K562 (cell line): ENCODE measurements at regions not wholly inside any gene's neighbourhood (a gene's known extent, or its start where the extent isn't known, plus 50 kb on each side); places are given as distances from the start of the nearest gene placed in this dataset.

Experiments used
- ATAC-seq: fragments of 200-7000 bp; cut with Tn5 transposase; 3 replicates; pipeline ENCODE4 v1.9.1; 2020; ENCODE audit warnings: moderate library complexity
- BruUV-seq: library from RNA; stranded (reverse); fragments of 400-500 nt; replicated peaks from 2 replicates; lab custom pipeline; 2021; lab: Mats Ljungman, UMichigan
- CTCF ChIA-PET: fragments of 300-600 bp; formaldehyde crosslinking; extraction: SDS; loops from one replicate; lab custom pipeline; 2021; ENCODE audit warnings: low intra/inter-chr PET ratio; lab: Yijun Ruan, JAX
- POLR2A ChIA-PET: fragments of 300-600, 350-650 bp; sonication (Branson Sonifier 250); formaldehyde crosslinking; extraction: SDS; loops from one replicate; lab custom pipeline; 2021; ENCODE audit warnings: antibody characterized with exemption, inconsistent platforms; lab: Yijun Ruan, JAX
- DNase-seq, 4 experiments: peaks; one replicate each; pipeline versions ENCODE4 v3.0.0 to v3.0.0-alpha.2; 2011 to 2018; ENCODE audit warnings: low spot score in 3 of 4, mixed read lengths in 3 of 4; ENCODE audit errors: extremely low read depth in 1 of 4
- FAIRE-seq: peaks from 2 replicates; lab custom pipeline; 2011; peaks lifted over from hg19 to GRCh38; lab: Jason Lieb, UNC
- H2AFZ ChIP-seq: 2 replicates; pipeline ENCODE4 v1.6.0; 2011; ENCODE audit warnings: low read depth, low read length, control low read depth, inconsistent platforms
- H3K27ac ChIP-seq: fragments of 200-600 bp; 3 replicates; pipeline ENCODE4 v1.8.0; 2011; ENCODE audit warnings: low read depth, mild to moderate bottlenecking, control low read depth, inconsistent platforms, low read length, moderate library complexity, mixed read lengths; ENCODE audit errors: extremely low read depth
- H3K27me3 ChIP-seq, 2 experiments: fragments of 300-600 bp in 1 of 2; 2 replicates in 1 of 2; 3 replicates in 1 of 2; pipeline versions ENCODE4 v1.6.0 to v1.8.0; 2011; ENCODE audit warnings: inconsistent platforms in 2 of 2, low read length in 2 of 2, mild to moderate bottlenecking in 1 of 2, mixed read lengths in 1 of 2, moderate library complexity in 1 of 2; ENCODE audit not compliant: control insufficient read depth in 2 of 2, insufficient read depth in 2 of 2
- H3K36me3 ChIP-seq: fragments of 300-600 bp; 3 replicates; pipeline ENCODE4 v1.8.0; 2011; ENCODE audit warnings: mild to moderate bottlenecking, low read length, inconsistent platforms; ENCODE audit not compliant: control insufficient read depth, insufficient read depth
- H3K4me1 ChIP-seq, 2 experiments: fragments of 200-600 bp in 1 of 2; replicated peaks in 1 of 2; 2 replicates in 1 of 2; 3 replicates in 1 of 2; pipeline versions ENCODE4 v1.5.1 to v1.8.0; 2011; ENCODE audit warnings: inconsistent platforms in 2 of 2, low read length in 2 of 2, mild to moderate bottlenecking in 1 of 2, mixed read lengths in 1 of 2, moderate library complexity in 1 of 2; ENCODE audit not compliant: control insufficient read depth in 2 of 2, insufficient read depth in 2 of 2
- H3K4me2 ChIP-seq: 2 replicates; pipeline ENCODE4 v1.6.1; 2011; ENCODE audit warnings: low read length, control low read depth, inconsistent platforms, mixed read lengths; ENCODE audit not compliant: insufficient read depth
- H3K4me3 ChIP-seq: fragments of 200-600 bp; sonication (generic), shearing (Covaris generic); 2 replicates; pipeline ENCODE4 v1.5.1; 2016; ENCODE audit warnings: control low read depth, inconsistent platforms
- H3K79me2 ChIP-seq: fragments of 200-600 bp; 3 replicates; pipeline ENCODE4 v1.8.0; 2011; ENCODE audit warnings: low read length, inconsistent platforms; ENCODE audit not compliant: control insufficient read depth, insufficient read depth
- H3K9ac ChIP-seq, 2 experiments: 2 replicates each; pipeline versions ENCODE4 v1.6.0 to v1.6.1; 2011; ENCODE audit warnings: low read depth in 2 of 2, low read length in 2 of 2, control low read depth in 1 of 2, inconsistent platforms in 1 of 2, mild to moderate bottlenecking in 1 of 2, mixed read lengths in 1 of 2; ENCODE audit not compliant: insufficient read depth in 1 of 2
- H3K9me1 ChIP-seq: one replicate; pipeline ENCODE4 v1.6.0; 2011; ENCODE audit warnings: inconsistent platforms, mild to moderate bottlenecking, low read length, moderate library complexity; ENCODE audit not compliant: control insufficient read depth, insufficient read depth
- H3K9me3 ChIP-seq: replicated peaks from 2 replicates; pipeline ENCODE4 v1.5.1; 2011; ENCODE audit warnings: low read depth, low read length, inconsistent platforms; ENCODE audit not compliant: control insufficient read depth, insufficient read depth
- H4K20me1 ChIP-seq: replicated peaks from 2 replicates; pipeline ENCODE4 v1.6.1; 2011; ENCODE audit warnings: low read length, inconsistent platforms, mixed read lengths; ENCODE audit not compliant: control insufficient read depth, insufficient read depth
- CEBPG ChIP-seq, 3 experiments: fragments of 200-800 bp in 1 of 3; sonication (Bioruptor generic) in 1 of 3; sonication (generic) in 1 of 3; formaldehyde crosslinking in 1 of 3; IDR thresholded peaks in 2 of 3; conservative IDR thresholded peaks in 1 of 3; 2 replicates each; pipeline versions ENCODE4 v1.6.1 to v1.8.0; 2016 to 2022; ENCODE audit warnings: missing compliant biosample characterization in 2 of 3, missing genetic modification characterization in 2 of 3, mild to moderate bottlenecking in 1 of 3, missing genetic modification reagents in 1 of 3
- FIP1L1 ChIP-seq: fragments of 200-400 bp; formaldehyde crosslinking; IDR thresholded peaks from 2 replicates; pipeline ENCODE4 v1.6.1; 2018; ENCODE audit warnings: mild to moderate bottlenecking, low read depth, low read length; ENCODE audit not compliant: poor library complexity, severe bottlenecking
- GATA2 ChIP-seq: sonication (generic); formaldehyde crosslinking; IDR thresholded peaks from 2 replicates; pipeline ENCODE4 v1.4.0; 2020; ENCODE audit warnings: mild to moderate bottlenecking, missing genetic modification reagents
- NONO ChIP-seq, 2 experiments: fragments of 200-400 bp in 1 of 2; fragments of 450-650 bp in 1 of 2; formaldehyde crosslinking in 1 of 2; IDR thresholded peaks; 2 replicates each; pipeline ENCODE4 v1.6.1; 2017; ENCODE audit warnings: low read depth in 2 of 2, mild to moderate bottlenecking in 2 of 2, moderate library complexity in 2 of 2, low read length in 1 of 2
- SREBF2 ChIP-seq: sonication (generic); formaldehyde crosslinking; IDR thresholded peaks from 2 replicates; pipeline ENCODE4 v1.4.0; 2020; ENCODE audit warnings: mild to moderate bottlenecking, missing genetic modification reagents
- THAP7 ChIP-seq: fragments of 250-450 bp; sonication (Bioruptor Pico); IDR thresholded peaks from 2 replicates; pipeline ENCODE4 v1.5.0; 2021
- THRAP3 ChIP-seq: fragments of 450-650 bp; IDR thresholded peaks from 2 replicates; pipeline ENCODE4 v1.6.1; 2016; ENCODE audit warnings: mild to moderate bottlenecking, inconsistent platforms, borderline replicate concordance
- ZKSCAN1 ChIP-seq: fragments of 150-350 bp; IDR thresholded peaks from 2 replicates; pipeline ENCODE4 v1.6.1; 2016; ENCODE audit warnings: low read depth, low read length
- ZNF445 ChIP-seq: fragments of 250-450 bp; sonication (Bioruptor Pico); IDR thresholded peaks from 2 replicates; pipeline ENCODE4 v1.4.0; 2020; ENCODE audit warnings: low read depth, mild to moderate bottlenecking, moderate library complexity
- WGBS: fragments of 100-300 bp; shearing (Covaris generic); methylation state at CpG from one replicate; pipeline ENCODE4 v1.1.6; 2016; ENCODE audit warnings: low coverage, mixed read lengths; ENCODE audit not compliant: insufficient coverage; ENCODE audit errors: missing lambda C conversion rate; 5-methylcytosine and 5-hydroxymethylcytosine counted together
- in situ Hi-C: fragments of 300-500 bp; cut with MboI; formaldehyde crosslinking; loops from 4 replicates; pipeline ENCODE4 v1.15.0; 2018; ENCODE audit warnings: inconsistent platforms, mixed read lengths
- intact Hi-C: fragments of 100-400 bp; cut with micrococcal nuclease; formaldehyde crosslinking; loops from 2 replicates; pipeline ENCODE4 v1.14.2; 2022

GRCh38 chr3:86645756-86646155 is 345.2 kb downstream of the VGLL3 start:
- H3K27me3 ChIP-seq: no peaks in the 10 kb centered on the region
- H3K27ac ChIP-seq: no peak overlapping the region
- H3K79me2 ChIP-seq: no peaks in the 10 kb centered on the region
- H3K36me3 ChIP-seq: no peaks in the 10 kb centered on the region
- no peak overlapping the region for H3K4me3 ChIP-seq
- FAIRE-seq (no peak), ATAC-seq (no peak), DNase-seq (no peak)
- WGBS: 0% methylated on average over 2 of the region's 2 CpGs
- ChIA-PET POLR2A (no interaction called here), CTCF (no interaction called here)
- no peak overlapping the region for H2AFZ ChIP-seq
- in situ Hi-C loops (no loop called here), intact Hi-C loops (no loop called here)
- H3K4me1 ChIP-seq: no peaks in the 10 kb centered on the region
- no TSS peak for BruUV-seq
- no peak overlapping the region for H3K4me2 ChIP-seq
- no peak for TF ChIP-seq FIP1L1
- no peak for TF ChIP-seq SREBF2 (CRISPR knock-in tag)
- TF ChIP-seq GATA2 (CRISPR knock-in tag): no peak
- no peak for TF ChIP-seq THRAP3
- no peaks in the 10 kb centered on the region for H3K9me1 ChIP-seq
- no peaks in the 10 kb centered on the region for H3K9me3 ChIP-seq
- no peak overlapping the region for H3K9ac ChIP-seq
- no peaks in the 10 kb centered on the region for H4K20me1 ChIP-seq

- DNase-seq: no peak
- Histone ChIP-seq H3K79me2 (no peaks in the 10 kb centered on the region), H3K9me3 (no peaks in the 10 kb centered on the region), H3K27ac (no peak overlapping the region), H2AFZ (no peak overlapping the region), H3K27me3 (no peaks in the 10 kb centered on the region), H3K9me1 (no peaks in the 10 kb centered on the region), H3K9ac (no peak overlapping the region), H4K20me1 (no peaks in the 10 kb centered on the region), H3K4me3 (no peak overlapping the region), H3K36me3 (no peaks in the 10 kb centered on the region), H3K4me2 (no peak overlapping the region), H3K4me1 (no peaks in the 10 kb centered on the region)
- FAIRE-seq: no peak
- no TSS peak for BruUV-seq
- intact Hi-C loops: no loop called here
- ChIA-PET CTCF (no interaction called here), POLR2A (no interaction called here)
- WGBS: 0% methylated on average over 3 of the region's 3 CpGs
- in situ Hi-C loops: no loop called here
- no peak for ATAC-seq
- no peak for TF ChIP-seq THAP7 (CRISPR knock-in tag)
- no peak for TF ChIP-seq ZNF445
- no peak for TF ChIP-seq CEBPG (CRISPR knock-in tag; IDR thresholded peaks at IDR 0.05)
- no peak for TF ChIP-seq CEBPG (tag; conservative IDR thresholded peaks at IDR 0.05 in 1 of 2, IDR thresholded peaks at IDR 0.05 in 1 of 2)
- no peak for TF ChIP-seq NONO (IDR thresholded peaks at IDR 0.05; ENCODE audit: low read depth in 2 of 2, low read length in 1 of 2)
- TF ChIP-seq ZKSCAN1: no peak
Measured at GRCh38 chr3:86634361-86634760, 356.6 kb downstream of the VGLL3 start.
